Neural progenitor cell (in vitro differentiated cells): ENCODE measurements at regions not wholly inside any gene's neighbourhood (a gene's known extent, or its start where the extent isn't known, plus 50 kb on each side); places are given as distances from the start of the nearest gene placed in this dataset.

ENCODE experiments used
- CTCF ChIP-seq: fragments of 200-600 bp; sonication (generic); IDR thresholded peaks from 2 replicates; pipeline ENCODE4 v1.5.1; 2017; ENCODE audit warnings: antibody characterized with exemption, mild to moderate bottlenecking
- EZH2 ChIP-seq: fragments of 200-600 bp; sonication (generic); IDR thresholded peaks from 2 replicates; pipeline ENCODE4 v1.6.1; 2017; ENCODE audit warnings: antibody characterized with exemption, mild to moderate bottlenecking, moderate library complexity
- EZH2phosphoT487 ChIP-seq: fragments of 200-600 bp; sonication (generic); IDR thresholded peaks from 2 replicates; pipeline ENCODE4 v1.6.1; 2017; ENCODE audit warnings: antibody characterized with exemption

GRCh38 chr1:59170659-59171058 is 126.2 kb upstream of the FGGY start:
- TF ChIP-seq CTCF, result no peak
- no peak for TF ChIP-seq EZH2
- TF ChIP-seq EZH2phosphoT487, result no peak
